NCI-H2227 treated with DMSO at 0.1 percent for 48 hours (cell line): ENCODE measurements at regions not wholly inside any gene's neighbourhood (a gene's known extent, or its start where the extent isn't known, plus 50 kb on each side); places are given as distances from the start of the nearest gene placed in this dataset.
"Not testable (repeated sequence)": the region's sequence is repeated elsewhere in the genome, so short reads cannot be mapped to it uniquely, and the experiment has no call there.

Experiments used
- DNase-seq: peaks from one replicate; lab custom pipeline; 2025; lab: John Stamatoyannopoulos, UW

DNA sequence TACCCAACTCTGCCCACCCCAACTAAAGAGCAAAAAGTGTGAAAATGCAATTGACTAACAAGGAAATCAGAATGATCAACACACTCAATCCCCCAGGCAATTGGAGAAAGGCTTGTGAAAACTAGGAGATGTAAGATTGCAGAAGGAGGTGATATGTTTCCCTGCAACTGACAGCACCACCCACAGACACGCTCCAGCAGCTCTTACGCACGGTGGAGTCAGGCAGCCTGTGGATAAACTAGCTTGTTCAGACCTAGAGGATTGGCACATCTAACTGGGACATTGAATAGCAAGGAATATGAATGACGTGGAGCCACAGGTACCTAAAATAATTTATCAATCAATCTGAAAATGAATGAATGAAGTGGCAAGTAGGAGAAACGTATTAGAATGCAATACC lies 125.7 kb upstream of the MYO3A start:
- peak; percentile 77 for DNase-seq

- peak; percentile 75 for DNase-seq
These were observed 122.9 kb upstream of the MYO3A start for GRCh38 chr10:25811052-25811685.

GRCh38 chr10:25813511-25813910 lies 120.5 kb upstream of the MYO3A start:
- DNase-seq: no peak

DNA sequence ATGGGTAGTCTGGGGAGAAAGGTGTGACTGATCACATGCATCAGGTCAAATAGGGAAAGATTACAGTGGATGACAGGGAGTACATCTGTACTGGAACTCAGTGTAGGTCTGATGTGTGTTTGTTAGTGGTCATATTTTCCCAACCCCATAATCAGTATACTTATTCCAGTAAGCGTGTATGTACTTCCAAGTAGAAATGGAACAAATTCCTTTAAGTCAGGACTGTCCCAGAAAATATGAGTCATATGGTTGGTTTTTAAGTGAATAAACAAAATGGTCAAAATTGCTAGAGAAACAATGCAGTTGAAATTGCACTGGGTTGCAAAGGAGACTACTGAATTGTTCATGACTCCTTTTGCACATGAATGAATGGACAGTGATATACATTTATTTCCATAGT lies 118.8 kb upstream of the MYO3A start:
- no peak for DNase-seq

DNA sequence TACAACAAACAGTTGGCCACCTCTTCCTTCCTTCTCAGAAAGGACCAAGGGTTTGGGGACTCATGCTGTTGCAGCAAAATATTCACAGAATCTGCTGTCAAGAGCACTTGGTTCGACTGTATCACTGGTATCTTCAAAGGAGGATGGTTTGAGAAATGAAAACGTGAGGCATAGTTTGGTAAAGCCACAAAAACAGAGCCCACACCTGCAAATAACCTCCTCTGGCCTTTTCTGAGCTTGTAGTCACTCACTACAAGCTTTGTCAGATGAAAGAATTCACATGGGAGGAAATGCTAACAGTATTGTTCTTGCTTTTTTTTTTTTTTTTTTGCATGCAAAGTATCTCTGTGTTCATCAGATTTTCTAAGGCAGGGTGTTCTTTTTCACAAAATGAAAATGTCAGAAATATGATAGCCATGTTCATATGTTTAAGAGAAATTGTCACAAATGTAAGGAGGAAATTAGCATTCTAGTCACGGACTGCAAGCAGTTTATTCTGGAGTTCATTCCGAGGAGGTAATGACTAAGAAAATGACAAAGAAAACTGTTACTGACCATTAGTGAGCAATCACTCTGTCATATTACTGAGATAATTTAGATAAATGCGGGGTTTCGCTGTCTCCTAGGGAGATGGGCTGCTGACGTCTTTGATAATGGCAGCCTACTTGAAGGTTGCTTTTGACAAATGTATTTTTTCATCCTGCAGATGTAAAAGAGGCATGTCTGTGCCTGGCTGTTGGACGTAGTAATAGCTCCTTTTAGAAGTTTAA lies 117.8 kb upstream of the MYO3A start:
- peak; percentile 96 for DNase-seq

DNA sequence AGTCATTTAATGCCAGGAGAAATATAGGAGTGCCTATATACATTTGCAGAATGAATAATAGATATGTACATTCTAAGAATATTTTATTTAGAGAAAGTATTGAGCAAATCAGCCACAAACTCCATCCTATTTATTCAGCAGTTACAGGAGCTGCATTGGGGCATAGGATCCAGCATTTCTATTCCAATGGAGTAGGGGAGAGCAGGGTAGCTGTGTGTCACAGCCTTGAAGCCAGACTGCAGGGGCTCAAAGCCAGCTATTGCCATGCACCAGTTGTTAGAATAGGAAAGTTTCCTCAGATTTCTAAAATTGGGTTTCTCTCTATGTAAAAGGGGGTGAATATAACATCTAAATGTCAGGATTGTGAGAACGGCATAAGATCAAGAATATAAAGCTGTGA lies 116.8 kb upstream of the MYO3A start:
- DNase-seq: no peak

DNA sequence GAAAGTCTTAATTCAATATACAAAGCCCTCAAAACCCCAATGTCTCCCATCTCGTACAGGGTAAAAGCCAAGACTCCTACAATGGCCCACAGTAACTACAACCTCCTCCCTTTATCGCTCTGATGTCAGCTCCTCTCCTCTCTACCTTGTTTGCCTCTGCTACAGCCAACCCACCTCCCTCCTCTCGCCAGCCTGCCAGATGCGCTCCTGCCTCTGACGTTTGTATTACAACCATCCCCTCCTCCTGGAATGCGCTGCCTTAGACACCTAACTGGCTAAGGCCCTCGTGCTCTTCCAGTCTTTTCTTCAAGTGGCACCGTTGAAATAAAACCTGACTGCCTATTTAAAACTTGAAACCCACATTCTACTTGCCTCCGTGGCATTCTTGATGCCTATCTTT lies 115.3 kb upstream of the MYO3A start:
- peak; percentile 86 for DNase-seq

- DNase-seq: peak; percentile 93
These were observed 113.6 kb upstream of the MYO3A start for GRCh38 chr10:25820472-25820871.

GRCh38 chr10:25820874-25821273 lies 113.2 kb upstream of the MYO3A start:
- DNase-seq: peak; percentile 93

DNA sequence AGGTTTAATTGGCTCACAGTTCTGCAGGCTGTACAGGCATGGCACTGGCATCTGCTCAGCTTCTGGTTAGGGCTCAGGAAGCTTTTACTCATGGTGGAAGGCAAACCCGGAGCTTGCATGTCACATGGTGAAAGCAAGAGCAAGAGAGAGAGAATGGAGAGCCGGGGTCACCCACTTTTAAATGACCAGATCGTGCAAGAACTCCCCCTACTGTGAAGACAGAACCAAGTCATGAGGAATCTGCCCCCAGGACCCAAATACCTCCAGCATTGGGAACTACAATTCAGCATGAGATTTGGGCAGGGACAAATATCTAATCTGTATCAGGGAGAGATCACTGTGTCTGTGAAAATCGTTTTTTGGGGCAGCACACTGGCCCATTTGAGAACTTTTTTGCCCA lies 110.0 kb upstream of the MYO3A start:
- no peak for DNase-seq

- no peak for DNase-seq
These were observed 105.6 kb upstream of the MYO3A start for GRCh38 chr10:25828475-25828874.

- DNase-seq: peak; percentile 64
These were observed 102.9 kb upstream of the MYO3A start for GRCh38 chr10:25831080-25831479.

DNA sequence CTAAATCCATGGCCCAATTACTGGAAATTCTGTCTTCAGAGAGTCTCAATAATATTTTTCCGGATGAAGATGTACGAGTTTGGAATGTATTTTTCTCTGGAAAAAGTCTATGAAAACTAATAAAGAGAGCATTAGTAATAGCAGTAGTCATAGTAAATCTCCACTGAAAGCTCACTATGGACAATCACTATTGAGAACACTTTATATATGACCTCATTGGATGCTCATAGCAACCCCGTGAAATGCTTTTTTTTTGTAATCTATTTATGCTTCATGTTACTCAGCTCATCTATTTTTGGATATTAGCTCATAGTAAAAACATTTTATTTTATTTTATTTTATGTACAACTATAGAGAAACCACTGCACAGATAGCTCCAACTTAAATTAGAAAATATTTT lies 94.3 kb upstream of the MYO3A start:
- DNase-seq: no peak

- DNase-seq: not testable (repeated sequence)
These were observed 93.2 kb upstream of the MYO3A start for GRCh38 chr10:25840875-25841274.

DNA sequence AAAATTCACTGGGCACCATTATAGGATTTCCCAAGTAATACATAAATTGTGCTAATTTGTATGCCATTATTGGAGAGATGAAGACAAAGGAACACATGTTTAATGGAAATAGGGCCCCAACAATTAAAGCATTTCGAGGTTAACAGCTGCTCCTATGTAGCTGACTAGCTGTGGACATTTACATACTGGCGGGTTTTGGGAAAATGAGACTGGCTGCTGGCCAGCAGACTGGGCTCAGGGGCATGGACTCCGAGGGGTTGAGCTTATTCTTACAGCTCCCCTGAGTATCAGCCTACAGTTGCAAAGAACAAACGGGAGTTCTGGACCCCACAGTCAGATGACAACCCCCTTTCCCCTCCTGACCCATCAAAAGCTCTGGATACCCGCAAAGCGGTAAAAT lies 91.9 kb upstream of the MYO3A start:
- DNase-seq: no peak

GRCh38 chr10:25843551-25844170 lies 90.4 kb upstream of the MYO3A start:
- DNase-seq: no peak

DNA sequence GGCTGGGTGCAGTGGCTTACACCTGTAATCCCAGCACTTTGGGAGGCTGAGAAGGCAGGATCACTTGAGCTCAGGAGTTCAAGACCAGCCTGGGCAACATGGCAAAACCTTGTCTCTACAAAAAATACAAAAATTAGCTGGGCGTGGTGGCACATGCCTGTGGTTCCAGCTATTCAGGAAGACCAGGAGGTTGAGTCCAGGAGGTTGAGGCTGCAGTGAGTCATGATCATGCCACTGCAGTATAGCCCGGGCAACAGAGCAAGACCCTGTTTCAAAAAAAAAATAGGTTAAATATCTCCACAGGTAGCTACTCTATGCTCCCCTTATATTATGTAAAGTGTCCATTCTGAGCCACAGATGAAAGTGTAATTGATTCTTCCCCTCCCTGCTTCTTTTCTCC lies 89.3 kb upstream of the MYO3A start:
- not testable (repeated sequence) for DNase-seq

DNA sequence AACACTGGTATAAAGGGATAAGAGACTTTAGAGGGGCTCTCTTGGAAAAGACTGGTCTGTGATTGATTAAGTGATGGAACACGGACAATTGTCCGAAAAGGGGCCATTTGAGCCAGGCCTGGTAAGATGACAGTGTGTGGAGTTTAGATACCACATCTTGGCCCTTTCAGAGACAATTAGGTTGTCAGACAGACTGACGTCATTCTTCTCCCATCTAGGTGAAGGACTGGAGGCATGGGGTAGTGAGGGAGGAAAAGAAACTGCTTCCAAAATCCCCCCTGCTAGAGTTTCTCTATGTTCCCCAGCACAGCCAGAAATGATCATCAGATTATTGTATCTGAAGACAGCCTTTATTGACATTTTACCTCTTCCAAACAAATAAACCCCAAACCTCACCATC lies 84.8 kb upstream of the MYO3A start:
- no peak for DNase-seq

DNA sequence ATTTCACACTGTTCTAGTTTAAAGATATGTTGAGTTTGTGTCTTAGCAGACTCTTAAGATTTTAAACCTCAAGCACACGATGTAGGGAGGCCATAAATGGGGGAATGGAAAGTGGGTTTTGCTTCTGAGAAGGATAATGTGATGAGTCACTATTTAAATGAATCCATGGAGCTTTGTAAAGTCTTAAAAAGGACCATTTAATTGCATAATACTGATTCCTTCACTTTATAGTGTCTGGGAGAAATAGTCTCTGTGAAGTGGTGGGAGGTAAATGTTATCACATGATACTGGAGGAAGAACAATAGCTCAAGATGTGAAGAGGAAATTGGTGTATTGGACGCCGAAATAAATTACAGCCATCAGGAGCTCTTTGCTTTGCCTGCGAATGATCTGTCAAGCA lies 84.0 kb upstream of the MYO3A start:
- peak; percentile 71 for DNase-seq

- DNase-seq: no peak
These were observed 82.5 kb upstream of the MYO3A start for GRCh38 chr10:25851548-25851947.

DNA sequence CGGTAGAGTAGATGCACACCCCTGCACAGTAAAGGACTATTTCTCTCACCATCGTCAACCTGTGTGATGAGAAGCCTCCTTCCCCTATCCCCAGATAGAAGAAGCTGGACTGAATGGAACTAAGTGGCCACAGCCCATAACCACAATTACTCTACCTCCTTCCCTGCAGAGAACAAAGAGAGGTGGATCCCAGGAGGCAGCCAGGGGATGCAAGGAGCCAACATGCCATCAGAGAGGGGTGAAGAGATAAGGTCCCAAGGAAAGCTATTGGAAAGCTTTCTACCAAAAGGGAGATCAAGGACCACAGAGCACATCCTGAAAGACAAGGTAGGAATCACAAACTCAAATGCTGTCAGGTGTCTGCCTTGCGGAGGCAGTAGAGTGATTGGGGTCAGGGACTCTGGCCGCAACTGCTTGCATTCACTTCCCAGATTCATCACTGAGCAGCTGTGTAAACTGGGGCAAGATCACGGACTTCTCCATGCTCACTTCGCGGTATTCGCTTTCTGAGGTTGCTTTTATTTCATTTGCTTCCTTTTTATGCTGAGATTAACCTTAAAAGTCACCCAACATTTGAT lies 81.6 kb upstream of the MYO3A start:
- no peak for DNase-seq

GRCh38 chr10:25858076-25858475 lies 76.0 kb upstream of the MYO3A start:
- DNase-seq: no peak

DNA sequence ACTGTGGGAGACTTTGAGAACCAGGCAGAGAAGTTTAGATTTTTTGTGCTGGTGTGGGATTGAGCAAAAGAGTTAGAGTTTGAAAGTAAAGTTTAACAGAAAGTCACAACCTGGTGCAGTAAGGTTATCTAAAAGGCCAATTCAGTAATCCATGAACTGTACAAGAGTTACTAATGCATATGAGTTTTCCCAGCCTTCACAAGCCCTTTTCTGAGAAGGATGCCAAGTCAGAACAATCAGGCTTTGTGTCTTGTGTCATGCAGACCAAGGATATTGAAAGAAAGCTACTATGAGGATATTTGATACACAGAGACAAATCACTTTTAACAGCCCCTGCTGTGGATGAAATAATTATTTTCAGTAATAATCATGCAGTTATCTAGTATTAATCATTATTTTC lies 68.8 kb upstream of the MYO3A start:
- no peak for DNase-seq
